Fibroblast of pulmonary artery (primary cell): ENCODE measurements at regions not wholly inside any gene's neighbourhood (a gene's known extent, or its start where the extent isn't known, plus 50 kb on each side); places are given as distances from the start of the nearest gene placed in this dataset.

ENCODE experiments used
- DNase-seq: peaks from one replicate; pipeline ENCODE4 v3.0.0-alpha.2; 2010; ENCODE audit warnings: low read depth
- H3K4me3 ChIP-seq: replicated peaks from 2 replicates; pipeline ENCODE4 v1.5.1; 2011; ENCODE audit warnings: low read depth, mild to moderate bottlenecking, control low read depth, low read length, moderate library complexity
- CTCF ChIP-seq: IDR thresholded peaks from 2 replicates; pipeline ENCODE4 v1.5.1; 2011; ENCODE audit warnings: mild to moderate bottlenecking, control low read depth, low read length, inconsistent platforms; ENCODE audit errors: missing control alignments

GRCh38 chr16:85323961-85324253 is 211.6 kb upstream of the CIBAR2 start:
- no peak overlapping the region for H3K4me3 ChIP-seq
- no peak for DNase-seq
- TF ChIP-seq CTCF = no peak

- no peak for DNase-seq
- no peak overlapping the region for H3K4me3 ChIP-seq
- no peak for TF ChIP-seq CTCF
Measured at GRCh38 chr16:85324488-85324887, 212.2 kb upstream of the CIBAR2 start.

GRCh38 chr16:85326113-85326793 is 214.0 kb upstream of the CIBAR2 start:
- H3K4me3 ChIP-seq = no peak overlapping the region
- TF ChIP-seq CTCF = no peak
- DNase-seq = peak; percentile 29

GRCh38 chr16:85326794-85327181 is 214.5 kb upstream of the CIBAR2 start:
- no peak for TF ChIP-seq CTCF
- H3K4me3 ChIP-seq = no peak overlapping the region
- DNase-seq = no peak

GRCh38 chr16:85327731-85328675 is 215.7 kb upstream of the CIBAR2 start:
- H3K4me3 ChIP-seq = no peak overlapping the region
- no peak for TF ChIP-seq CTCF
- DNase-seq = peak; percentile 41

- no peak for DNase-seq
- H3K4me3 ChIP-seq = no peak overlapping the region
- no peak for TF ChIP-seq CTCF
Measured at GRCh38 chr16:85328676-85329058, 216.4 kb upstream of the CIBAR2 start.
